HG03469 (cell line): ENCODE measurements at regions not wholly inside any gene's neighbourhood (a gene's known extent, or its start where the extent isn't known, plus 50 kb on each side); places are given as distances from the start of the nearest gene placed in this dataset.

Experiments
- ATAC-seq: cut with Tn5 transposase; IDR thresholded peaks from one replicate; pipeline ENCODE4 v1.9.1; 2021; ENCODE audit warnings: mild to moderate bottlenecking, moderate library complexity, moderate number of reproducible peaks; ENCODE audit not compliant: unreplicated experiment

- no peak for ATAC-seq
These were observed 178.7 kb upstream of the TNFAIP3 start for GRCh38 chr6:137688230-137688971.

- ATAC-seq = no peak
These were observed 177.7 kb upstream of the TNFAIP3 start for GRCh38 chr6:137689377-137689776.

GRCh38 chr6:137690034-137690433 lies 177.0 kb upstream of the TNFAIP3 start:
- ATAC-seq = no peak

- ATAC-seq = no peak
These were observed 176.3 kb upstream of the TNFAIP3 start for GRCh38 chr6:137690721-137691120.

- no peak for ATAC-seq
These were observed 174.8 kb upstream of the TNFAIP3 start for GRCh38 chr6:137692308-137692707.

- ATAC-seq = no peak
These were observed 174.3 kb upstream of the TNFAIP3 start for GRCh38 chr6:137692806-137693205.

DNA sequence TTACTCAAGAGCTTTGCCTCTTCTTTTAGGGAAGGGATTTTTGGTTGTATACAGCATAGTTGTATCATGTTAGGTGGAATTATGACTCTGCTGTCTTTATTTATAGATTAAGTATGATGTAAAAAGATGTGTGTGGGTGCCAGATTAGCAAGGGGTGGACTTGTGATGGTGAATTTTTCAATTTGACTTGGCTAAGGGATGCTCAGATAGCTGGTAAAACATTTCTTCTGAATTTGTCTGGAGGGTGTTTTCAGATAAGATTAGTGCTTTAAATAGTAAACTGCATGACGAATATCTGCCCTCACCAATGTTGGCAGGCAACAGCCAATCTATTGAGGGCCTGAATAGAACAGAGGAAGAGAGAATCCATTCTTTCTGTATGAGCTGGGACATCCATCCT lies 173.3 kb upstream of the TNFAIP3 start:
- no peak for ATAC-seq

DNA sequence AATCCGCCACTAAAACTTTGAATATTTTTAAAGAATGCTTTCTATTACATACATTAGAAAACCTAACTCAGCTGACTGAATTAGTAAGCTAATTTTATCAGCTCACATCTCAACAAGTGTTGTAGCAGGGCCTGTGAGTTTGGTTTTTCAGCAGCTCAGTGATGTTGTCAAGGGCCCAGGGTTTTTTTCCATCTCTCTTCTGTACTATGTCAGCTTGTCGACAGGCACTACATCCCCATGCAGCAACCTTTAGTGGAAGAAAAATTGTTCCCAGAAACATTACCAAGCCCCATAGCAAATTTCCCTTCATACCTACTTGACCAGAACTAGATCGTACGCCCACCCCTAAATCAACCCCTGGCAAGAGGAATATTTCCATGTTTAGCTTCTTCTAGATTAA lies 170.3 kb upstream of the TNFAIP3 start:
- no peak for ATAC-seq

- peak; percentile 54 for ATAC-seq
These were observed 169.7 kb upstream of the TNFAIP3 start for GRCh38 chr6:137697267-137697938.

GRCh38 chr6:137698636-137699030 lies 168.4 kb upstream of the TNFAIP3 start:
- ATAC-seq = no peak

DNA sequence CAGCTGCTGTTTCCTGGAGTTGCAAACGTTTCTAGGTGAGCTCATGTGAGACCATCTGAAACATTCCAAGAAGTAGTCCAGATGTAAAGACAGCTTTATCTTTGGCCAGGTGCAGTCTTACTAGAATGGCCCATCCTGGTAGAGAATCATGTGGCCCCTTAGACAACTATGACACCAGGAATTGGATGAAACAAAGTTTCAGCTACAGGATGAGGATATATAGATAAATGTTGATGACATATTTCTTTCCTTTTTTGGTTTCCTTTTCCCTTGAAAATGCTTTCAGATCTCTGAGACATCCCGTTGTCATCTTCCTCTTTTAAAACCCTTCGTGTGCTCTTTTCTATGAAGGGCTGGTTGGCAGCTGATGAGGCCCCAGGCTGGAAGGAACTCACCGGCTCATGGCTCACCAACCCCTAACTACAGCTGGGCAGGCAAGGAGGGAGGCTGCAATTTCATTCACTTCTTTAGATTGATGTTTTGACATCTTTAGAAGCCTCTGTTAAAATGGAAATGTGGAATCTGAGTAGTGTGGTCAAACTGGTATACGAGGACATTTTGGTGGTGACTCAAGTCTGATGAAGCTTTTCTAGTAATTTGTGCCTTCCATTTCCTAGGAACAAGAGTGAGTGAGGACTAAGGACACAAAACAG lies 167.9 kb upstream of the TNFAIP3 start:
- no peak for ATAC-seq

- ATAC-seq = no peak
These were observed 166.9 kb upstream of the TNFAIP3 start for GRCh38 chr6:137700161-137700560.

GRCh38 chr6:137700751-137701477 lies 166.1 kb upstream of the TNFAIP3 start:
- no peak for ATAC-seq

GRCh38 chr6:137701942-137702341 lies 165.1 kb upstream of the TNFAIP3 start:
- ATAC-seq = no peak

DNA sequence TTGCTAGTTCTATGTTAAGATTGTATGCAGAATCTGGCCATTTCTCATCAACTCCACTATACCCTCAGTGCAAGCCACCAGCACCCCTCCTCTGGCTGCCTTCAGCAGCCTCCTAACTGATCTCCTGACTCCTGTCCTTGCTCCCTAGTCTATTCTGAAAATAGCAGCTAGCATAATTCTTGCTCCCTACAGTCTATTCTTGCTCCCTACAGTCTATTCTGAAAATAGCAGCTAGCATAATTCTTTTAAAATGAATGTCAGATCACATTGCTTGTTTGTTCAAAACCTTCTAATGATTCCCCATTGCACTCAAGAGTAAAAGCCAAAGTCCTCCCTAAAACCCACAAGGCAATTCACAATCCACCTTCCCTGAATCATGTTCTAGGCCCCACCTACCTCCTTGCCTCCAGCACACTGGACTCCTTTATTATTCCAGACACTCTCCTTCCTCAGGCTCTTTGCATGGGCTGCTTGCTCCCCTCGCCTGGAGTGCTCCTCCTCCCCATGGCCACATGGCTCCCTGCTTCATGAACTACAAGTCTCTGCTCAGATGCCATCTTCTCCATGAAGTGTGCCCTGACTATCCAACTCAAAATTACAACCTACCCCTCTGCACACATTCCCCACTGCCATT lies 164.2 kb upstream of the TNFAIP3 start:
- ATAC-seq = no peak

DNA sequence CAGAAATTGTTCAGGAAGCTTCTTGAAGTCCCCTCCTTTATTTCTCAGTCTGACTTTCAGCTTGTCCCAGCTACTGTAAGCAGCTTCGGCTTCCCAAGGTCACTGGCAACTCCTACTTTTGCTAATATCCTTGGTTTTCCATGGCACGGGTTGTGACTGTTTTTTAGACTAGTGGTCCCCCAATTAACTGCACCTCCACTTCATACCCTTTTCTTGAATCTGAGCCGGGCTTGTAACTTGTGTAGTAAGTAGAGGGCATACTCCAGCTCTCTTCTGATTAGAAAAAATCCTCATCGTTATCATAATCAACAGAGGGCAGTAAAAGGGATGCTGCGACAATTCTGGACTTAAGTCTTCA lies 162.3 kb upstream of the TNFAIP3 start:
- ATAC-seq = no peak

GRCh38 chr6:137705160-137706082 lies 161.6 kb upstream of the TNFAIP3 start:
- ATAC-seq = no peak

- no peak for ATAC-seq
These were observed 160.8 kb upstream of the TNFAIP3 start for GRCh38 chr6:137706083-137706750.

DNA sequence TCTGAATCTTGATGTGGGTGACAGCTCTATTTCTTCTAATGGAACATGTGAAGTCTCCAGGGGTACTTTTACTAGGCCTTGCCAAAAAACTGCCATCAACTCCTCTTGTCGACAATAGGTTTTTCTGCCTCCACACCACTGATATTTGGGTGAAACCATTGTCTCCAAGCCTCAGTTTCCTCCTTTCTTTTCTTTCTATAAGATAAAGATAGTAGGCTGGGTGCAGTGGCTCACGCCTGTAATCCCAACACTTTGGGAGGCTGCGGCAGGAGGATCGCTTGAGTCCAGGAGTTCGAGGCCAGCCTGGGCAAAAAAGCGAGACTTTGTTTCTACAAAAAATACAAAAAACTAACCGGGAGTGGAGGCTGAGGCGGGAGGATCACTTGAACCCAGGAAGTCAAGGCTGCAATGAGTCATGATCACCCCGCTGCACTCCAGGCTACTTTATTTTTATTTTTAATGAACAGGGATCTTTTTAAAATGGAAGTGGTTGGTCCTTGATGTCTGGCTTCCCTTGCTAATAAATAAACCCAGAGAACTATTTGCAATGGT lies 159.9 kb upstream of the TNFAIP3 start:
- no peak for ATAC-seq
